GM12878 (cell line): ENCODE measurements at regions not wholly inside any gene's neighbourhood (a gene's known extent, or its start where the extent isn't known, plus 50 kb on each side); places are given as distances from the start of the nearest gene placed in this dataset.

Experiments
- CREB1 ChIP-seq: IDR thresholded peaks from 2 replicates; pipeline ENCODE4 v1.6.1; 2012; ENCODE audit warnings: low read depth, mild to moderate bottlenecking, inconsistent platforms
- CTCF ChIP-seq, 3 experiments: IDR thresholded peaks in 2 of 3; conservative IDR thresholded peaks in 1 of 3; 2 replicates each; pipeline ENCODE4 v1.5.1; 2011; ENCODE audit warnings: low read depth in 3 of 3, low read length in 3 of 3, mild to moderate bottlenecking in 3 of 3, control low read depth in 2 of 3, moderate library complexity in 2 of 3, inconsistent platforms in 1 of 3, mixed read lengths in 1 of 3; ENCODE audit not compliant: control insufficient read depth in 2 of 3, insufficient read depth in 1 of 3; ENCODE audit errors: extremely low read depth in 1 of 3
- EZH2 ChIP-seq: IDR thresholded peaks from 2 replicates; pipeline ENCODE4 v1.6.1; 2012; ENCODE audit warnings: low read depth, mild to moderate bottlenecking, control low read depth, inconsistent platforms, low read length, borderline replicate concordance; ENCODE audit not compliant: control insufficient read depth
- POLR2A ChIP-seq: IDR thresholded peaks from 2 replicates; pipeline ENCODE4 v1.6.1; 2011; ENCODE audit warnings: low read depth, mild to moderate bottlenecking, low read length
- SUZ12 ChIP-seq: fragments of 200-600 bp; sonication (generic); IDR thresholded peaks from one replicate; pipeline ENCODE4 v1.6.1; 2018; ENCODE audit warnings: antibody characterized with exemption, mild to moderate bottlenecking; ENCODE audit not compliant: unreplicated experiment
- TAF1 ChIP-seq: IDR thresholded peaks from 2 replicates; pipeline ENCODE4 v1.6.1; 2011; ENCODE audit warnings: mild to moderate bottlenecking, low read depth, low read length, borderline replicate concordance
- YY1 ChIP-seq: IDR thresholded peaks from 2 replicates; pipeline ENCODE4 v1.6.1; 2011; ENCODE audit warnings: low read depth, mild to moderate bottlenecking, low read length
- ZNF274 ChIP-seq: IDR thresholded peaks from one replicate; pipeline ENCODE4 v1.8.0; 2011; ENCODE audit not compliant: insufficient read length, insufficient read depth
- ZSCAN29 ChIP-seq: fragments of 450-650 bp; IDR thresholded peaks from 2 replicates; pipeline ENCODE4 v1.6.1; 2017; ENCODE audit warnings: mild to moderate bottlenecking, moderate library complexity
- TF ChIP-seq, protein P1 (sequence below): fragments of 450-650 bp; IDR thresholded peaks from 2 replicates; pipeline ENCODE4 v1.6.1; 2016; ENCODE audit warnings: mild to moderate bottlenecking

GRCh38 chr1:4053160-4053748, 153.2 kb upstream of the C1orf174 start:
- no peak for TF ChIP-seq TAF1
- TF ChIP-seq YY1: no peak
- no peak for TF ChIP-seq EZH2
- no peak for TF ChIP-seq CTCF (IDR thresholded peaks at IDR 0.05 in 2 of 3, conservative IDR thresholded peaks at IDR 0.05 in 1 of 3; ENCODE audit: control insufficient read depth in 2 of 3, extremely low read depth in 1 of 3, insufficient read depth in 1 of 3, low read depth in 3 of 3, low read length in 3 of 3)
- TF ChIP-seq POLR2A: no peak
- TF ChIP-seq CREB1: no peak
- no peak for TF ChIP-seq SUZ12
- no peak for TF ChIP-seq ZSCAN29
- no peak for TF ChIP-seq ZNF274
- TF ChIP-seq, protein P1, sequence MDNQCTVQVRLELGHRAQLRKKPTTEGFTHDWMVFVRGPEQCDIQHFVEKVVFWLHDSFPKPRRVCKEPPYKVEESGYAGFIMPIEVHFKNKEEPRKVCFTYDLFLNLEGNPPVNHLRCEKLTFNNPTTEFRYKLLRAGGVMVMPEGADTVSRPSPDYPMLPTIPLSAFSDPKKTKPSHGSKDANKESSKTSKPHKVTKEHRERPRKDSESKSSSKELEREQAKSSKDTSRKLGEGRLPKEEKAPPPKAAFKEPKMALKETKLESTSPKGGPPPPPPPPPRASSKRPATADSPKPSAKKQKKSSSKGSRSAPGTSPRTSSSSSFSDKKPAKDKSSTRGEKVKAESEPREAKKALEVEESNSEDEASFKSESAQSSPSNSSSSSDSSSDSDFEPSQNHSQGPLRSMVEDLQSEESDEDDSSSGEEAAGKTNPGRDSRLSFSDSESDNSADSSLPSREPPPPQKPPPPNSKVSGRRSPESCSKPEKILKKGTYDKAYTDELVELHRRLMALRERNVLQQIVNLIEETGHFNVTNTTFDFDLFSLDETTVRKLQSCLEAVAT: no peak
